HL-60 (cell line): ENCODE measurements at regions not wholly inside any gene's neighbourhood (a gene's known extent, or its start where the extent isn't known, plus 50 kb on each side); places are given as distances from the start of the nearest gene placed in this dataset.

ENCODE experiments used
- DNase-seq, 2 experiments: peaks; one replicate each; pipeline ENCODE4 v3.0.0-alpha.2; 2010 to 2020; ENCODE audit warnings: low read depth in 1 of 2, low spot score in 1 of 2
- H3K27ac ChIP-seq: fragments of 250-450 bp; sonication (Bioruptor Pico); replicated peaks from 2 replicates; pipeline ENCODE4 v1.5.1; 2020; ENCODE audit warnings: mild to moderate bottlenecking, moderate library complexity
- H3K27me3 ChIP-seq: fragments of 250-450 bp; sonication (Bioruptor Pico); 2 replicates; pipeline ENCODE4 v1.5.1; 2021; ENCODE audit warnings: mild to moderate bottlenecking, moderate library complexity; ENCODE audit not compliant: insufficient read depth, poor library complexity, severe bottlenecking
- H3K4me3 ChIP-seq: replicated peaks from 2 replicates; pipeline ENCODE4 v1.5.1; 2011; ENCODE audit warnings: mild to moderate bottlenecking, control low read depth, low read length; ENCODE audit not compliant: insufficient read depth
- CTCF ChIP-seq: IDR thresholded peaks from one replicate; pipeline ENCODE4 v1.5.1; 2011; ENCODE audit warnings: low read length, control low read depth, inconsistent platforms; ENCODE audit not compliant: insufficient read depth
- GABPA ChIP-seq: IDR thresholded peaks from 2 replicates; pipeline ENCODE4 v1.6.1; 2012; ENCODE audit warnings: low read depth
- POLR2AphosphoS5 ChIP-seq: IDR thresholded peaks from 2 replicates; pipeline ENCODE4 v1.6.1; 2012; ENCODE audit warnings: low read depth
- REST ChIP-seq: IDR thresholded peaks from 2 replicates; pipeline ENCODE4 v1.6.1; 2012; ENCODE audit warnings: low read depth; ENCODE audit not compliant: insufficient replicate concordance
- SPI1 ChIP-seq: IDR thresholded peaks from 2 replicates; pipeline ENCODE4 v1.6.1; 2012; ENCODE audit warnings: low read depth, mild to moderate bottlenecking, borderline replicate concordance

- H3K4me3 ChIP-seq, result no peak overlapping the region
- no peaks in the 10 kb centered on the region for H3K27me3 ChIP-seq
- TF ChIP-seq REST, result no peak
- TF ChIP-seq POLR2AphosphoS5, result no peak
- no peak for TF ChIP-seq CTCF
- TF ChIP-seq SPI1, result no peak
- TF ChIP-seq GABPA, result no peak
- no peak overlapping the region for H3K27ac ChIP-seq
- DNase-seq, result no peak
Measured at GRCh38 chrX:12026481-12026880, 111.8 kb upstream of the FRMPD4 start.

- no peak overlapping the region for H3K27ac ChIP-seq
- no peaks in the 10 kb centered on the region for H3K27me3 ChIP-seq
- DNase-seq, result no peak
- TF ChIP-seq SPI1, result no peak
- TF ChIP-seq GABPA, result no peak
- no peak for TF ChIP-seq REST
- no peak for TF ChIP-seq CTCF
- TF ChIP-seq POLR2AphosphoS5, result no peak
- H3K4me3 ChIP-seq, result no peak overlapping the region
Measured at GRCh38 chrX:12032082-12032481, 106.2 kb upstream of the FRMPD4 start.

GRCh38 chrX:12034741-12035140 lies 103.5 kb upstream of the FRMPD4 start:
- Histone ChIP-seq H3K27ac (no peak overlapping the region), H3K27me3 (no peaks in the 10 kb centered on the region), H3K4me3 (no peak overlapping the region)
- no peak for DNase-seq
- no peak for TF ChIP-seq CTCF
- TF ChIP-seq GABPA, result no peak
- no peak for TF ChIP-seq REST
- TF ChIP-seq SPI1, result no peak
- no peak for TF ChIP-seq POLR2AphosphoS5
